ENCODE measurements at regions not wholly inside any gene's neighbourhood (a gene's known extent, or its start where the extent isn't known, plus 50 kb on each side); places are given as distances from the start of the nearest gene placed in this dataset.

- Histone ChIP-seq H3K9me3 (replicated peaks; ENCODE audit: control insufficient read depth, low read depth, low read length) (no peaks in the 10 kb centered on the region), H3K36me3 (ENCODE audit: control insufficient read depth, insufficient read depth, low read length) (no peaks in the 10 kb centered on the region), H3K27ac (ENCODE audit: low read length) (no peak overlapping the region), H3K4me3 (ENCODE audit: low read length) (no peak overlapping the region), H3K4me1 (ENCODE audit: control insufficient read depth, insufficient read depth, low read length) (no peaks in the 10 kb centered on the region), H3K27me3 (ENCODE audit: control insufficient read depth, insufficient read depth, low read length) (no peaks in the 10 kb centered on the region)
- no CpG with 5 or more reads among the region's 4 CpGs for WGBS (ENCODE audit: insufficient coverage)
- DNase-seq: peak; percentile 44
Measured at GRCh38 chr4:180518906-180519305, 1724.3 kb upstream of the TENM3 start.

- H3K4me3 ChIP-seq (ENCODE audit: low read length): no peak overlapping the region
- H3K27ac ChIP-seq (ENCODE audit: low read length): no peak overlapping the region
- H3K9me3 ChIP-seq (replicated peaks; ENCODE audit: control insufficient read depth, low read depth, low read length): no peaks in the 10 kb centered on the region
- H3K4me1 ChIP-seq (ENCODE audit: control insufficient read depth, insufficient read depth, low read length): no peaks in the 10 kb centered on the region
- no peak for DNase-seq
- no peaks in the 10 kb centered on the region for H3K27me3 ChIP-seq (ENCODE audit: control insufficient read depth, insufficient read depth, low read length)
- 83% methylated on average over 1 of the region's 5 CpGs for WGBS (ENCODE audit: insufficient coverage)
- no peaks in the 10 kb centered on the region for H3K36me3 ChIP-seq (ENCODE audit: control insufficient read depth, insufficient read depth, low read length)
Measured at GRCh38 chr4:180521181-180521580, 1722.0 kb upstream of the TENM3 start.

- H3K27ac ChIP-seq (ENCODE audit: low read length): no peak overlapping the region
- no peaks in the 10 kb centered on the region for H3K9me3 ChIP-seq (replicated peaks; ENCODE audit: control insufficient read depth, low read depth, low read length)
- no peaks in the 10 kb centered on the region for H3K36me3 ChIP-seq (ENCODE audit: control insufficient read depth, insufficient read depth, low read length)
- no peak for DNase-seq
- no CpG with 5 or more reads among the region's 4 CpGs for WGBS (ENCODE audit: insufficient coverage)
- no peak overlapping the region for H3K4me3 ChIP-seq (ENCODE audit: low read length)
- H3K4me1 ChIP-seq (ENCODE audit: control insufficient read depth, insufficient read depth, low read length): no peaks in the 10 kb centered on the region
- H3K27me3 ChIP-seq (ENCODE audit: control insufficient read depth, insufficient read depth, low read length): no peaks in the 10 kb centered on the region
Measured at GRCh38 chr4:180525523-180526077, 1717.6 kb upstream of the TENM3 start.

DNA sequence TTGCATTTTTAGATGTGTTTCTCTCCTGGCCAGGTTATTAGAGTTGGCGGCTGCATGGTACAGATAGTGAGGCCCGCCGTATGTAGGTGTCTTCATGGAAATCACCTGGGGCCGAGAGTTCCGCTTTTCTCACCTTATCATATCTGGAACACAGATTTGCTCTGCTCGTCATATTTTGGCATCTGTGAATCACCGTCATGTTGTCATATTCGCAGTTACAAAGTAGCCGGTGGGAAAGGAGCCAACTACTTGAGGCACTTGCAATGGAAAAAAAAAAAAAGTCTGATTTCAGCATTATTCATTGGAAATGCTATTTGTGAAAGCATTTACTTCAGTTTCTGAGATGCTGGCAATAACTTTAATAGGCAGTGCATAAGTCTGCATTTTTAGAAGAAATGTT is 1715.2 kb upstream of the TENM3 start:
- Histone ChIP-seq H3K27ac (ENCODE audit: low read length) (no peak overlapping the region), H3K4me1 (ENCODE audit: control insufficient read depth, insufficient read depth, low read length) (no peaks in the 10 kb centered on the region), H3K4me3 (ENCODE audit: low read length) (no peak overlapping the region), H3K9me3 (replicated peaks; ENCODE audit: control insufficient read depth, low read depth, low read length) (no peaks in the 10 kb centered on the region), H3K27me3 (ENCODE audit: control insufficient read depth, insufficient read depth, low read length) (no peaks in the 10 kb centered on the region), H3K36me3 (ENCODE audit: control insufficient read depth, insufficient read depth, low read length) (no peaks in the 10 kb centered on the region)
- WGBS (ENCODE audit: insufficient coverage): 77% methylated on average over 4 of the region's 9 CpGs
- DNase-seq: peak; percentile 65

- H3K36me3 ChIP-seq (ENCODE audit: control insufficient read depth, insufficient read depth, low read length): no peaks in the 10 kb centered on the region
- H3K4me1 ChIP-seq (ENCODE audit: control insufficient read depth, insufficient read depth, low read length): no peaks in the 10 kb centered on the region
- H3K9me3 ChIP-seq (replicated peaks; ENCODE audit: control insufficient read depth, low read depth, low read length): no peaks in the 10 kb centered on the region
- no peak overlapping the region for H3K4me3 ChIP-seq (ENCODE audit: low read length)
- H3K27ac ChIP-seq (ENCODE audit: low read length): no peak overlapping the region
- H3K27me3 ChIP-seq (ENCODE audit: control insufficient read depth, insufficient read depth, low read length): no peaks in the 10 kb centered on the region
- no peak for DNase-seq
Measured at GRCh38 chr4:180530787-180531186, 1712.4 kb upstream of the TENM3 start.

GRCh38 chr4:180532691-180533090 is 1710.5 kb upstream of the TENM3 start:
- H3K4me1 ChIP-seq (ENCODE audit: control insufficient read depth, insufficient read depth, low read length): no peaks in the 10 kb centered on the region

GRCh38 chr4:180538384-180539057 is 1704.7 kb upstream of the TENM3 start:
- H3K27me3 ChIP-seq (ENCODE audit: control insufficient read depth, insufficient read depth, low read length): no peaks in the 10 kb centered on the region
- no peaks in the 10 kb centered on the region for H3K4me1 ChIP-seq (ENCODE audit: control insufficient read depth, insufficient read depth, low read length)
- H3K27ac ChIP-seq (ENCODE audit: low read length): no peak overlapping the region
- H3K9me3 ChIP-seq (replicated peaks; ENCODE audit: control insufficient read depth, low read depth, low read length): no peaks in the 10 kb centered on the region
- WGBS (ENCODE audit: insufficient coverage): 83% methylated on average over 1 of the region's 8 CpGs
- peak; percentile 7 for DNase-seq
- no peaks in the 10 kb centered on the region for H3K36me3 ChIP-seq (ENCODE audit: control insufficient read depth, insufficient read depth, low read length)
- H3K4me3 ChIP-seq (ENCODE audit: low read length): no peak overlapping the region

More at GRCh38 chr4:180532691-180533090, 1710.5 kb upstream of the TENM3 start:
- no peaks in the 10 kb centered on the region for H3K36me3 ChIP-seq (ENCODE audit: control insufficient read depth, insufficient read depth, low read length)
- H3K27ac ChIP-seq (ENCODE audit: low read length): no peak overlapping the region
- DNase-seq: no peak
- no peaks in the 10 kb centered on the region for H3K27me3 ChIP-seq (ENCODE audit: control insufficient read depth, insufficient read depth, low read length)
- WGBS (ENCODE audit: insufficient coverage): 85% methylated on average over 7 of the region's 9 CpGs
- H3K9me3 ChIP-seq (replicated peaks; ENCODE audit: control insufficient read depth, low read depth, low read length): no peaks in the 10 kb centered on the region
- no peak overlapping the region for H3K4me3 ChIP-seq (ENCODE audit: low read length)

- no CpG with 5 or more reads among the region's 4 CpGs for WGBS (ENCODE audit: insufficient coverage)
- DNase-seq: no peak
- H3K4me1 ChIP-seq (ENCODE audit: control insufficient read depth, insufficient read depth, low read length): no peaks in the 10 kb centered on the region
- H3K36me3 ChIP-seq (ENCODE audit: control insufficient read depth, insufficient read depth, low read length): no peaks in the 10 kb centered on the region
- H3K9me3 ChIP-seq (replicated peaks; ENCODE audit: control insufficient read depth, low read depth, low read length): no peaks in the 10 kb centered on the region
- no peaks in the 10 kb centered on the region for H3K27me3 ChIP-seq (ENCODE audit: control insufficient read depth, insufficient read depth, low read length)
- no peak overlapping the region for H3K27ac ChIP-seq (ENCODE audit: low read length)
- H3K4me3 ChIP-seq (ENCODE audit: low read length): no peak overlapping the region
Measured at GRCh38 chr4:180539284-180539683, 1703.9 kb upstream of the TENM3 start.

GRCh38 chr4:180541678-180542077 is 1701.5 kb upstream of the TENM3 start:
- H3K27me3 ChIP-seq (ENCODE audit: control insufficient read depth, insufficient read depth, low read length): no peaks in the 10 kb centered on the region
- no peak for DNase-seq
- no peaks in the 10 kb centered on the region for H3K9me3 ChIP-seq (replicated peaks; ENCODE audit: control insufficient read depth, low read depth, low read length)
- H3K27ac ChIP-seq (ENCODE audit: low read length): no peak overlapping the region
- no peak overlapping the region for H3K4me3 ChIP-seq (ENCODE audit: low read length)
- H3K36me3 ChIP-seq (ENCODE audit: control insufficient read depth, insufficient read depth, low read length): no peaks in the 10 kb centered on the region
- H3K4me1 ChIP-seq (ENCODE audit: control insufficient read depth, insufficient read depth, low read length): no peaks in the 10 kb centered on the region

GRCh38 chr4:180542445-180543100 is 1700.6 kb upstream of the TENM3 start:
- Histone ChIP-seq H3K4me3 (ENCODE audit: low read length) (no peak overlapping the region), H3K4me1 (ENCODE audit: control insufficient read depth, insufficient read depth, low read length) (no peaks in the 10 kb centered on the region), H3K27me3 (ENCODE audit: control insufficient read depth, insufficient read depth, low read length) (no peaks in the 10 kb centered on the region), H3K27ac (ENCODE audit: low read length) (no peak overlapping the region), H3K9me3 (replicated peaks; ENCODE audit: control insufficient read depth, low read depth, low read length) (no peaks in the 10 kb centered on the region), H3K36me3 (ENCODE audit: control insufficient read depth, insufficient read depth, low read length) (no peaks in the 10 kb centered on the region)
- peak; percentile 30 for DNase-seq
- 90% methylated on average over 2 of the region's 5 CpGs for whole genome bisulfite sequencing (ENCODE audit: insufficient coverage)

Measured in muscle of leg (tissue), 3 donors.